GM23248 (cell line): ENCODE measurements at regions not wholly inside any gene's neighbourhood (a gene's known extent, or its start where the extent isn't known, plus 50 kb on each side); places are given as distances from the start of the nearest gene placed in this dataset.
A peak's percentile ranks its signal among the peaks of the same experiment; 100 is the strongest.

Source experiments
- DNase-seq: peaks from one replicate; pipeline ENCODE4 v3.0.0-alpha.2; 2015
- H2AFZ ChIP-seq: fragments of 200-600 bp; sonication (generic); 2 replicates; pipeline ENCODE4 v1.6.1; 2016; ENCODE audit warnings: antibody characterized with exemption
- H3F3A ChIP-seq: fragments of 200-600 bp; sonication (generic); 2 replicates; pipeline ENCODE4 v1.6.1; 2016; ENCODE audit warnings: mild to moderate bottlenecking, antibody characterized with exemption, mixed run types; ENCODE audit not compliant: insufficient read depth
- H3K27ac ChIP-seq: fragments of 200-600 bp; sonication (generic); 2 replicates; pipeline ENCODE4 v1.5.1; 2016; ENCODE audit warnings: mild to moderate bottlenecking
- H3K27me3 ChIP-seq: fragments of 200-600 bp; sonication (generic); replicated peaks from 2 replicates; pipeline ENCODE4 v1.6.1; 2016; ENCODE audit warnings: mild to moderate bottlenecking; ENCODE audit not compliant: insufficient read depth
- H3K36me3 ChIP-seq: fragments of 200-600 bp; sonication (generic); 2 replicates; pipeline ENCODE4 v1.6.1; 2016; ENCODE audit warnings: low read depth, mild to moderate bottlenecking
- H3K4me1 ChIP-seq: fragments of 200-600 bp; sonication (generic); 2 replicates; pipeline ENCODE4 v1.6.1; 2016; ENCODE audit warnings: mild to moderate bottlenecking; ENCODE audit not compliant: insufficient read depth
- H3K4me2 ChIP-seq: fragments of 200-600 bp; sonication (generic); one replicate; pipeline ENCODE4 v1.6.1; 2016; ENCODE audit warnings: mild to moderate bottlenecking; ENCODE audit not compliant: unreplicated experiment
- H3K4me3 ChIP-seq: fragments of 200-600 bp; sonication (generic); 2 replicates; pipeline ENCODE4 v1.5.1; 2016; ENCODE audit warnings: mild to moderate bottlenecking
- H3K79me2 ChIP-seq: fragments of 200-600 bp; sonication (generic); 2 replicates; pipeline ENCODE4 v1.6.1; 2016; ENCODE audit warnings: mild to moderate bottlenecking; ENCODE audit not compliant: insufficient read depth
- H3K9ac ChIP-seq: fragments of 200-600 bp; sonication (generic); 2 replicates; pipeline ENCODE4 v1.6.1; 2016; ENCODE audit warnings: mild to moderate bottlenecking
- H3K9me2 ChIP-seq: fragments of 200-600 bp; sonication (generic); 2 replicates; pipeline ENCODE4 v1.6.1; 2016; ENCODE audit warnings: mixed run types, mild to moderate bottlenecking, moderate library complexity; ENCODE audit not compliant: insufficient read depth
- H3K9me3 ChIP-seq: fragments of 200-600 bp; sonication (generic); one replicate; pipeline ENCODE4 v1.6.1; 2017; ENCODE audit warnings: low read depth
- H4K20me1 ChIP-seq: fragments of 200-600 bp; sonication (generic); 2 replicates; pipeline ENCODE4 v1.6.0; 2016; ENCODE audit not compliant: insufficient read depth
- EZH2 ChIP-seq: fragments of 200-600 bp; sonication (generic); IDR thresholded peaks from 2 replicates; pipeline ENCODE4 v1.6.1; 2018; ENCODE audit warnings: antibody characterized with exemption, mild to moderate bottlenecking; ENCODE audit not compliant: insufficient read depth, poor library complexity, severe bottlenecking
- EZH2phosphoT487 ChIP-seq: fragments of 200-600 bp; sonication (generic); IDR thresholded peaks from 2 replicates; pipeline ENCODE4 v1.6.1; 2018; ENCODE audit warnings: antibody characterized with exemption, moderate library complexity, mild to moderate bottlenecking, low read depth; ENCODE audit not compliant: insufficient read depth
- WGBS, 2 experiments: methylation state at CpG; one replicate each; pipeline ENCODE4 v1.1.6; 2015 to 2017; ENCODE audit warnings: low lambda C conversion rate in 2 of 2, low coverage in 1 of 2; ENCODE audit errors: missing lambda C conversion rate in 2 of 2; 5-methylcytosine and 5-hydroxymethylcytosine counted together
- in situ Hi-C: fragments of 300-500 bp; cut with MboI; formaldehyde crosslinking; loops from 2 replicates; pipeline ENCODE4 v1.15.0; 2020

- Histone ChIP-seq H2AFZ (no peak overlapping the region), H3K79me2 (no peaks in the 10 kb centered on the region), H3K36me3 (no peaks in the 10 kb centered on the region), H3K9ac (no peak overlapping the region), H3K27me3 (no peaks in the 10 kb centered on the region), H3F3A (peaks cover 48% of the 10 kb centered on the region), H4K20me1 (no peaks in the 10 kb centered on the region), H3K9me3 (peaks cover 5% of the 10 kb centered on the region), H3K4me2 (no peak overlapping the region), H3K4me3 (no peak overlapping the region), H3K27ac (no peak overlapping the region), H3K9me2 (no peaks in the 10 kb centered on the region), H3K4me1 (peaks cover 44% of the 10 kb centered on the region)
- TF ChIP-seq EZH2phosphoT487 = no peak
- no peak for TF ChIP-seq EZH2
- DNase-seq = no peak
- in situ Hi-C loops = no loop called here
- 98 to 100% methylated on average over 3 of the region's 3 CpGs for WGBS, 2 experiments
Measured at GRCh38 chr6:5938934-5939333, 67.8 kb downstream of the NRN1 start.

GRCh38 chr6:5937936-5938706 is 68.6 kb downstream of the NRN1 start:
- H3F3A ChIP-seq = peaks cover 41% of the 10 kb centered on the region
- no peak for DNase-seq
- peaks cover 44% of the 10 kb centered on the region for H3K4me1 ChIP-seq
- 89 to 91% methylated on average over 19 of the region's 19 CpGs for WGBS, 2 experiments
- in situ Hi-C loops = no loop called here
- no peak overlapping the region for H3K27ac ChIP-seq
- no peaks in the 10 kb centered on the region for H4K20me1 ChIP-seq
- H3K79me2 ChIP-seq = no peaks in the 10 kb centered on the region
- no peak overlapping the region for H2AFZ ChIP-seq
- no peak overlapping the region for H3K9ac ChIP-seq
- no peaks in the 10 kb centered on the region for H3K27me3 ChIP-seq
- H3K4me2 ChIP-seq = no peak overlapping the region
- H3K9me2 ChIP-seq = no peaks in the 10 kb centered on the region
- TF ChIP-seq EZH2phosphoT487 (no peak), EZH2 (no peak)
- H3K36me3 ChIP-seq = no peaks in the 10 kb centered on the region
- H3K9me3 ChIP-seq = peaks cover under 1% of the 10 kb centered on the region
- no peak overlapping the region for H3K4me3 ChIP-seq

- 62 to 63% methylated on average over 14 of the region's 14 CpGs for WGBS, 2 experiments
- no peaks in the 10 kb centered on the region for H3K9me2 ChIP-seq
- H3K27ac ChIP-seq = no peak overlapping the region
- no peaks in the 10 kb centered on the region for H4K20me1 ChIP-seq
- no peak overlapping the region for H3K9ac ChIP-seq
- H3K79me2 ChIP-seq = no peaks in the 10 kb centered on the region
- H3K9me3 ChIP-seq = no peaks in the 10 kb centered on the region
- H3K4me2 ChIP-seq = no peak overlapping the region
- H3K36me3 ChIP-seq = no peaks in the 10 kb centered on the region
- in situ Hi-C loops = no loop called here
- H2AFZ ChIP-seq = no peak overlapping the region
- peaks cover 37% of the 10 kb centered on the region for H3K4me1 ChIP-seq
- TF ChIP-seq EZH2 = no peak
- TF ChIP-seq EZH2phosphoT487 = no peak
- H3K4me3 ChIP-seq = no peak overlapping the region
- peaks cover 34% of the 10 kb centered on the region for H3F3A ChIP-seq
- peak; percentile 7 for DNase-seq
- H3K27me3 ChIP-seq = no peaks in the 10 kb centered on the region
Measured at GRCh38 chr6:5937169-5937909, 69.4 kb downstream of the NRN1 start.

GRCh38 chr6:5936631-5937030 is 70.1 kb downstream of the NRN1 start:
- in situ Hi-C loops = no loop called here
- WGBS, 2 experiments = 51% methylated on average over 8 of the region's 8 CpGs
- H3K4me3 ChIP-seq = no peak overlapping the region
- no peaks in the 10 kb centered on the region for H3K79me2 ChIP-seq
- no peak overlapping the region for H3K9ac ChIP-seq
- no peak overlapping the region for H2AFZ ChIP-seq
- TF ChIP-seq EZH2phosphoT487 = no peak
- TF ChIP-seq EZH2 = no peak
- H3K9me2 ChIP-seq = no peaks in the 10 kb centered on the region
- peaks cover 27% of the 10 kb centered on the region for H3F3A ChIP-seq
- H3K4me2 ChIP-seq = peak overlapping the region; percentile 16
- H3K36me3 ChIP-seq = no peaks in the 10 kb centered on the region
- no peaks in the 10 kb centered on the region for H4K20me1 ChIP-seq
- H3K9me3 ChIP-seq = no peaks in the 10 kb centered on the region
- H3K4me1 ChIP-seq = peaks cover 30% of the 10 kb centered on the region
- no peak overlapping the region for H3K27ac ChIP-seq
- H3K27me3 ChIP-seq = no peaks in the 10 kb centered on the region
- no peak for DNase-seq
